Activated CD4-positive, alpha-beta memory T cell treated with anti-CD3 and anti-CD28 coated beads for 36 hours (primary cell): ENCODE measurements at regions not wholly inside any gene's neighbourhood (a gene's known extent, or its start where the extent isn't known, plus 50 kb on each side); places are given as distances from the start of the nearest gene placed in this dataset.

Source experiments
- CTCF ChIA-PET: fragments of 350-600 bp; sonication (Branson Sonifier 250); formaldehyde crosslinking; loops from one replicate; lab custom pipeline; 2021; ENCODE audit warnings: antibody characterized with exemption, inconsistent platforms; lab: Charles Lee
- POLR2A ChIA-PET: fragments of 350-600 bp; sonication (Branson Sonifier 250); formaldehyde crosslinking; loops from one replicate; lab custom pipeline; 2021; ENCODE audit warnings: antibody characterized with exemption; lab: Charles Lee
- DNase-seq: peaks from one replicate; pipeline ENCODE4 v3.0.0-alpha.2; 2020
- H3K27ac Mint-ChIP-seq: one replicate; pipeline ENCODE4 v1.8.0; 2021; ENCODE audit warnings: mixed read lengths
- H3K27me3 Mint-ChIP-seq: one replicate; pipeline ENCODE4 v1.8.0; 2021; ENCODE audit warnings: mixed read lengths
- H3K36me3 Mint-ChIP-seq: one replicate; pipeline ENCODE4 v1.8.0; 2021; ENCODE audit warnings: mixed read lengths
- H3K4me1 Mint-ChIP-seq: one replicate; pipeline ENCODE4 v1.8.0; 2021; ENCODE audit warnings: low read depth, mixed read lengths
- H3K4me3 Mint-ChIP-seq: one replicate; pipeline ENCODE4 v1.8.0; 2021; ENCODE audit warnings: mild to moderate bottlenecking, mixed read lengths
- H3K9me3 Mint-ChIP-seq: one replicate; pipeline ENCODE4 v1.8.0; 2021; ENCODE audit warnings: mixed read lengths
- intact Hi-C: fragments of 100-400 bp; cut with micrococcal nuclease; formaldehyde crosslinking; loops from one replicate; pipeline ENCODE4 v1.15.1; 2023

DNA sequence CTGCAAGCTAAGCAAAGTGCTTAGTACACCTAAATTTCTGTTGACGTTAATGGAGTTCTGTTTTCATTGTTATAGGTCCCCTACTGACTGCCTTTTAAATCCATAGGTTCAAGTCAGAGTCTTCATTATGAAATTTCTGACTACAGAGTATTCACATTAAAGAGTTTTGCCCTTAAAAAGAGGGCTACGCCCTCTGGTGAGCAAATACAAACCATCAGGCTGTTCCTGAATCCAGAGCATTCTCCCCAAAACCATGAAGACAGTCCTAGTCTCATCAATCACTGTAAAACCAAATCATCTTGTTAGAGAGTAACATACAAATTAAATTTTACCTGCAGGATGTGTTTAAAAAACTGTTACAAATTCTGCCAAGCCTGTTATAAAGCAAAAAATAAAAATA lies 1091.7 kb downstream of the TDRD15 start:
- H3K4me3 Mint-ChIP-seq = no peak overlapping the region
- peaks cover 19% of the 10 kb centered on the region for H3K9me3 Mint-ChIP-seq
- POLR2A ChIA-PET = no interaction called here
- no peak for DNase-seq
- no peak overlapping the region for H3K27ac Mint-ChIP-seq
- H3K4me1 Mint-ChIP-seq = no peaks in the 10 kb centered on the region
- no peaks in the 10 kb centered on the region for H3K27me3 Mint-ChIP-seq
- CTCF ChIA-PET = no interaction called here
- no peaks in the 10 kb centered on the region for H3K36me3 Mint-ChIP-seq
- intact Hi-C loops = no loop called here

DNA sequence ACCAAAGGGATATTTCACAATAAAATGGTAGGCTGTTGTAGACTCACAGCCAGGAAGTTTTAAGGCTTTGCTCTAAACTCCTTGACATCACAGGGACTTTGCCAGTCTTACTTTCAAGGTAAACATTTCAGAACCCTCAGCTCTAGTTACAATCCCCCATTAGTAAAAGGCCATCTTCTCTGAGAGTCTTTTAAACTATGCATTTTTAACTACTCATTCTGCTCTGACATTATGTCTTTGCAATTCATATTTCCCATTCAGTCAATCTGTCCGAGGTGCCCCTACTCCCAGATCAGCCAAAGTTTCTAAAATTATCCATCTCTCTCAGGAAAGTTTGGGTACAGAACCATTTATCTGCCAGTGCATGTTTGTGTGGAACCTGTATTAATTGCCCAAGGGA lies 1094.1 kb downstream of the TDRD15 start:
- H3K4me3 Mint-ChIP-seq = no peak overlapping the region
- no peaks in the 10 kb centered on the region for H3K36me3 Mint-ChIP-seq
- no peaks in the 10 kb centered on the region for H3K27me3 Mint-ChIP-seq
- intact Hi-C loops = no loop called here
- H3K4me1 Mint-ChIP-seq = no peaks in the 10 kb centered on the region
- ChIA-PET CTCF (no interaction called here), POLR2A (no interaction called here)
- no peak overlapping the region for H3K27ac Mint-ChIP-seq
- H3K9me3 Mint-ChIP-seq = peaks cover 30% of the 10 kb centered on the region
- no peak for DNase-seq

DNA sequence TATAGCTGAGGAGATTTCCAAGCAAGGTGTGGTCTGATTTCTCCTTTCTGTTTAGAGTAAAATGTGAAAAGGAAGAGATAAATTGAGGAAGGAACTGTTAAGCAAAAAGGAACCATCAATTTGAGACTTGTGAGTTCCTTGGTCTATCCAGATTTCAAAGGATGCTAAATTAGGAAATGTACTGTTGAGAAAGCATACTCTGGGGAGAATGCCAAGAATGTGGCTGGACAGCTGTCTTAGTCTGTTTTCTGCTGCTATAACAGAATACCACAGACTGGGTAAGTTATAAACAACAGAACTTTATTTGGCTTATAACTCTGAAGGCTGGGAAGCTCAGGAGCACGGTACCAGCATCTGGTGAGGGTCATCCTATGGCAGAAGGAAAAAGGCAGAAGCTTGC lies 1097.2 kb downstream of the TDRD15 start:
- H3K9me3 Mint-ChIP-seq = peaks cover 39% of the 10 kb centered on the region
- H3K4me3 Mint-ChIP-seq = no peak overlapping the region
- ChIA-PET POLR2A (no interaction called here), CTCF (no interaction called here)
- H3K27ac Mint-ChIP-seq = no peak overlapping the region
- intact Hi-C loops = no loop called here
- no peaks in the 10 kb centered on the region for H3K27me3 Mint-ChIP-seq
- no peaks in the 10 kb centered on the region for H3K36me3 Mint-ChIP-seq
- no peaks in the 10 kb centered on the region for H3K4me1 Mint-ChIP-seq
- no peak for DNase-seq

DNA sequence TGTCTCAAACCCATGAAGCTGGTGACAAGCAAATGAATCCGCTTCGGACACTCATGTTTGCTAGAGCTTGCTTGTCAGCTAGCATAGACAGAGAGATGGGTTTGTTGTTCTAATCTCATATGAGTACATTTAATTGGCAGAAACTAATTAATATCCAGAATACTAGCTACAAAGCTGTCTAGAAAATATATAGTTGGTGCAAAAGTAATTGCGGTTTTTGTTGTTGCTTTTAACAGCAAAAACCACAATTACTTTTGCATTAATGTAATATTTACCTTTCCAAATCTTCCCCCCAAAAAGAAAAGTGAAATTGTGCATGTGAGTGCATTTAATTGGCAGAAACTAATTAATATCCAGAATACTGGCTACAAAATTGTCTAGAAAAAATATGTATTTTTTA lies 1115.2 kb downstream of the TDRD15 start:
- no peaks in the 10 kb centered on the region for H3K36me3 Mint-ChIP-seq
- no peaks in the 10 kb centered on the region for H3K27me3 Mint-ChIP-seq
- no peaks in the 10 kb centered on the region for H3K4me1 Mint-ChIP-seq
- no peak overlapping the region for H3K27ac Mint-ChIP-seq
- ChIA-PET CTCF (no interaction called here), POLR2A (no interaction called here)
- no peak for DNase-seq
- intact Hi-C loops = no loop called here
- H3K4me3 Mint-ChIP-seq = no peak overlapping the region
- peaks cover 21% of the 10 kb centered on the region for H3K9me3 Mint-ChIP-seq

DNA sequence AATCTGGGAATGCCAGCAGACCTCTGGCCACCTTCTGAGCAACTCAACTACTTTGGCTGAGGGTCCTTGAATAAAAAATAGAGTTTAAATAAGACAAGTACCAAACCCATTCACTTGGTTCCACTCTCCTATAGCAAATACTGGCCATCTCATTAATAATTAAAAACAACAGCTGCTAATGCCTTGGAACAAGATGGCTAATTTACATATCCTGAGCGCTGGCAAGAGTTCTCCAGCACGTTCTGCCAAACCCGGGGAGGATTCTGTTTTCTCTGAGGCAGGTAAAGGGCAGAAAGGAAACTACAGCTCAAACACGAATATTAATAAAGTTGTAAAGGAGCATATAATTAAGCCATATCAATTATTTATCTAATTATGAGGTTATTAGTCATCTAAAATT lies 1123.7 kb downstream of the TDRD15 start:
- H3K4me3 Mint-ChIP-seq = no peak overlapping the region
- no peak for DNase-seq
- H3K27me3 Mint-ChIP-seq = no peaks in the 10 kb centered on the region
- intact Hi-C loops = no loop called here
- CTCF ChIA-PET = no interaction called here
- peaks cover 14% of the 10 kb centered on the region for H3K9me3 Mint-ChIP-seq
- no peaks in the 10 kb centered on the region for H3K36me3 Mint-ChIP-seq
- H3K4me1 Mint-ChIP-seq = no peaks in the 10 kb centered on the region
- POLR2A ChIA-PET = no interaction called here
- H3K27ac Mint-ChIP-seq = no peak overlapping the region

DNA sequence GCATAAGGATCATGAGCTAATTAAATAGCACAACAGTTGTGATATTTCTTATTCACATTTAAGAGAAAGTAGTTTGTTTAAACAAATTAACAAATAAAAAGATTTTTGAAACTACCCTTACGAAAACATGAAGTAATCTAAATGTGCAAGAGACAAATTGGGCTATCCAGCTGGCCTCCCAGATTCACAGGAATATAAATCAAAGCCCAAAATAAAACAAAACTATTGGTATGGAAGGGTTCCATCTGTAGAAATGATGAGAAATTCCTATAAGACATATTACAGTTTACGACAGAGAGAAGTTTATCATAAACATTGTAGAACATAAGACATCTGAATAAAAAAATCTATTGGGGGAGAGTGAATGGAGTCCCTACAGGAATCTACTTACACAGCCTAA lies 1125.1 kb downstream of the TDRD15 start:
- intact Hi-C loops = no loop called here
- no peaks in the 10 kb centered on the region for H3K36me3 Mint-ChIP-seq
- DNase-seq = no peak
- CTCF ChIA-PET = no interaction called here
- H3K9me3 Mint-ChIP-seq = peaks cover 9% of the 10 kb centered on the region
- H3K27ac Mint-ChIP-seq = no peak overlapping the region
- POLR2A ChIA-PET = no interaction called here
- H3K4me1 Mint-ChIP-seq = no peaks in the 10 kb centered on the region
- no peak overlapping the region for H3K4me3 Mint-ChIP-seq
- H3K27me3 Mint-ChIP-seq = no peaks in the 10 kb centered on the region

GRCh38 chr2:22253171-22253570 lies 1129.4 kb downstream of the TDRD15 start:
- no peaks in the 10 kb centered on the region for H3K4me1 Mint-ChIP-seq
- H3K27me3 Mint-ChIP-seq = no peaks in the 10 kb centered on the region
- no peaks in the 10 kb centered on the region for H3K36me3 Mint-ChIP-seq

DNA sequence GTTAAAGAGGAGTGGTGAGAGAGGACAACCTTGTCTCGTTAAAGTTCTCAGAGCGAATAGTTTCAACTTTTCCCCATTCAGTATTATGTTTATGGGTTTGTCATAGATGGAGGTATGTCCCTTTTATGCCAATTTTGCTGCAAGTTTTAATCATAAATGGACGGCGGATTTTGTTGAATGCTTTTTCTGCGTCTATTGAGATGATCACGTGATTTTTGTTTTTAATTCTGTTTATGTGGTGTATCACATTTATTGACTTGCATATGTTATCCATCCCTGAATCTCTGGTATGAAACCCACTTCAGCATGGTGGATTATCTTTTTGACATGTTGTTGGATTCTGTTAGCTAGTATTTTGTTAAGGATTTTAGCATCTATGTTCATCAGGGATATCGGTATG lies 1123.8 kb upstream of the KLHL29 start:
- H3K4me3 Mint-ChIP-seq = no peak overlapping the region
- H3K27me3 Mint-ChIP-seq = no peaks in the 10 kb centered on the region
- no peaks in the 10 kb centered on the region for H3K4me1 Mint-ChIP-seq
- no peaks in the 10 kb centered on the region for H3K36me3 Mint-ChIP-seq
- POLR2A ChIA-PET = no interaction called here
- CTCF ChIA-PET = no interaction called here
- intact Hi-C loops = no loop called here
- H3K9me3 Mint-ChIP-seq = peaks cover 15% of the 10 kb centered on the region
- H3K27ac Mint-ChIP-seq = no peak overlapping the region
- no peak for DNase-seq

More at GRCh38 chr2:22253171-22253570, 1129.4 kb downstream of the TDRD15 start:
- CTCF ChIA-PET = no interaction called here
- POLR2A ChIA-PET = no interaction called here
- H3K4me3 Mint-ChIP-seq = no peak overlapping the region
- no peak overlapping the region for H3K27ac Mint-ChIP-seq
- no peak for DNase-seq
- peaks cover 7% of the 10 kb centered on the region for H3K9me3 Mint-ChIP-seq
- intact Hi-C loops = no loop called here

DNA sequence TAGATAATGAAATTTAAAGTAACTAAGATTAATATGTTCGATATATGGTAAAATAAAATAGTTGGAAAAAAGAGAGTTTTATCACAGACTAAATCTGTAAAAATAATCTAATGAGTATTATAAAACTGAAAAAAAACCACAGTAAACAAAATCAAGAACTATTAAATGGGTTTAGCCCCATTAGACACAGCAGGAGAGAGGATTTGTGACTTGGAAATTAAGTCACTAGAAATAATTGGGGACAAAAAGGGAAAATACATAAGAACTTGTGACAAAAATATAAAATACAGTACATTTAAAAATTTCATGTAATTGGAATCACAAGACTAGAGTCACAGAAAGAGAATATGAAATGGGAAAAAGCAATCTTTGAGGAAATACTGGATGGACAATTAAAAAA lies 1114.6 kb upstream of the KLHL29 start:
- no peaks in the 10 kb centered on the region for H3K27me3 Mint-ChIP-seq
- peaks cover 20% of the 10 kb centered on the region for H3K9me3 Mint-ChIP-seq
- no peak for DNase-seq
- intact Hi-C loops = no loop called here
- H3K36me3 Mint-ChIP-seq = no peaks in the 10 kb centered on the region
- H3K4me3 Mint-ChIP-seq = no peak overlapping the region
- H3K27ac Mint-ChIP-seq = no peak overlapping the region
- ChIA-PET POLR2A (no interaction called here), CTCF (no interaction called here)
- no peaks in the 10 kb centered on the region for H3K4me1 Mint-ChIP-seq

GRCh38 chr2:22273853-22274252 lies 1111.1 kb upstream of the KLHL29 start:
- no peaks in the 10 kb centered on the region for H3K27me3 Mint-ChIP-seq
- no peak overlapping the region for H3K27ac Mint-ChIP-seq
- ChIA-PET CTCF (no interaction called here), POLR2A (no interaction called here)
- peaks cover 16% of the 10 kb centered on the region for H3K9me3 Mint-ChIP-seq
- H3K4me1 Mint-ChIP-seq = no peaks in the 10 kb centered on the region
- no peaks in the 10 kb centered on the region for H3K36me3 Mint-ChIP-seq
- intact Hi-C loops = no loop called here
- DNase-seq = no peak
- no peak overlapping the region for H3K4me3 Mint-ChIP-seq

- intact Hi-C loops = no loop called here
These were observed 1110.3 kb upstream of the KLHL29 start for GRCh38 chr2:22274661-22275060.

DNA sequence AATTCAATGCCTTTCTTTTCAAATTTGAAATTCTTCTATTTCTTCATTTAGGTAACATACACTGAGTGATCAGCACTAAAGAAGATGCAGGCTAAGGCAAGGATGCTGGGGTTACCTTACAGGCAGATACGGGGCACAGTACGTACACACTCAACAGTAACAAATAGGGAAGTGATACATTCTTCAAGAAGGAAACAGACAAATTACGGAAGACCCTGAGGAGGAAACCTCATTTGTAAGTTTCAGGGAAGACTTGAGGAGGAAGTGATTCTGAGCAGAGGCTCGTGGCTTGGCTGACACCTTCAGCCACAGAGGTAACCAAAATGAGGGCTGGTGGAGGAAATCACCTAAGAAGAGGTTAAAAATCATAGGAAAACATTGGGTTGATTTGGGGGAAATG lies 1108.3 kb upstream of the KLHL29 start:
- Mint-ChIP-seq H3K9me3 (peaks cover 12% of the 10 kb centered on the region), H3K4me1 (no peaks in the 10 kb centered on the region), H3K4me3 (no peak overlapping the region), H3K36me3 (no peaks in the 10 kb centered on the region), H3K27ac (no peak overlapping the region), H3K27me3 (no peaks in the 10 kb centered on the region)
- no peak for DNase-seq
- ChIA-PET POLR2A (no interaction called here), CTCF (no interaction called here)
- intact Hi-C loops = no loop called here

More at GRCh38 chr2:22274661-22275060, 1110.3 kb upstream of the KLHL29 start:
- no peaks in the 10 kb centered on the region for H3K27me3 Mint-ChIP-seq
- no peak overlapping the region for H3K27ac Mint-ChIP-seq
- H3K9me3 Mint-ChIP-seq = peaks cover 16% of the 10 kb centered on the region
- H3K4me1 Mint-ChIP-seq = no peaks in the 10 kb centered on the region
- CTCF ChIA-PET = no interaction called here
- H3K4me3 Mint-ChIP-seq = no peak overlapping the region
- no peak for DNase-seq
- POLR2A ChIA-PET = no interaction called here
- no peaks in the 10 kb centered on the region for H3K36me3 Mint-ChIP-seq

GRCh38 chr2:22279541-22279940 lies 1105.4 kb upstream of the KLHL29 start:
- no peaks in the 10 kb centered on the region for H3K4me1 Mint-ChIP-seq
- peaks cover 14% of the 10 kb centered on the region for H3K9me3 Mint-ChIP-seq
- H3K36me3 Mint-ChIP-seq = no peaks in the 10 kb centered on the region
- CTCF ChIA-PET = no interaction called here
- no peak overlapping the region for H3K4me3 Mint-ChIP-seq
- no peak overlapping the region for H3K27ac Mint-ChIP-seq
- intact Hi-C loops = no loop called here
- POLR2A ChIA-PET = no interaction called here
- no peak for DNase-seq
- no peaks in the 10 kb centered on the region for H3K27me3 Mint-ChIP-seq

DNA sequence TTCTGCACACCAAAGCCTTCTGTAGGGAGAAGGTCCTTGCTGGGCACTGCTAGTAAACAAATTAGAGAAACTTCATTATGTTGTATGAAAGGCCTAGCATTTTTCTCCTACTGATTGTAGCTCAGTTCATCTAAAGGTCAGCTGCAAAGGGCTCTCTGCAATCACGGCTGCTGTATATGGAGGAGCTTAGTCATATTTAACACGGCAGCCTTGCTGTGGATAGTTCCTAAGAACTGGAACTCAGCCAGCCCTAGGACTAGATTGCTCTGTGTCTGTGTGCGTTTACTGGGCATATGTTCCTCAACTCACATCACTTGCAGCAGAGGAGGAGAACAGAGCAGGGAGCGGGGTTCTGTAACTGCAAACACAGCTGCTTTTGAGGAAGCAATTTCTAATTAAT lies 1103.9 kb upstream of the KLHL29 start:
- H3K4me3 Mint-ChIP-seq = no peak overlapping the region
- peaks cover 11% of the 10 kb centered on the region for H3K9me3 Mint-ChIP-seq
- POLR2A ChIA-PET = no interaction called here
- intact Hi-C loops = no loop called here
- no peak overlapping the region for H3K27ac Mint-ChIP-seq
- no peak for DNase-seq
- H3K36me3 Mint-ChIP-seq = no peaks in the 10 kb centered on the region
- no peaks in the 10 kb centered on the region for H3K27me3 Mint-ChIP-seq
- CTCF ChIA-PET = no interaction called here
- no peaks in the 10 kb centered on the region for H3K4me1 Mint-ChIP-seq
